WTC11 (cell line): ENCODE measurements at regions not wholly inside any gene's neighbourhood (a gene's known extent, or its start where the extent isn't known, plus 50 kb on each side); places are given as distances from the start of the nearest gene placed in this dataset.

Experiments
- ATAC-seq: fragments of 200-7000 bp; cut with Tn5 transposase; 2 replicates; pipeline ENCODE4 v1.10.0; 2021; ENCODE audit warnings: mild to moderate bottlenecking, moderate library complexity
- CTCF ChIA-PET: fragments of 300-600 bp; sonication (Branson Sonifier 250); formaldehyde crosslinking; loops from one replicate; lab custom pipeline; 2021; ENCODE audit warnings: antibody characterized with exemption; lab: Charles Lee
- POLR2A ChIA-PET: fragments of 350-600 bp; sonication (Branson Sonifier 250); formaldehyde crosslinking; loops from one replicate; lab custom pipeline; 2021; ENCODE audit warnings: antibody characterized with exemption; lab: Charles Lee
- DNase-seq: peaks from one replicate; pipeline ENCODE4 v3.0.0; 2021; ENCODE audit warnings: low spot score
- H3K27ac Mint-ChIP-seq: 2 replicates; pipeline ENCODE4 v1.8.0; 2021; ENCODE audit warnings: mixed read lengths
- H3K27me3 Mint-ChIP-seq: 2 replicates; pipeline ENCODE4 v1.8.0; 2021; ENCODE audit warnings: low read depth, mild to moderate bottlenecking, moderate library complexity, mixed read lengths
- H3K36me3 Mint-ChIP-seq: 2 replicates; pipeline ENCODE4 v1.8.0; 2021; ENCODE audit warnings: mixed read lengths
- H3K4me1 Mint-ChIP-seq: 2 replicates; pipeline ENCODE4 v1.8.0; 2022; ENCODE audit warnings: mixed read lengths
- H3K4me3 Mint-ChIP-seq: 2 replicates; pipeline ENCODE4 v1.8.0; 2021; ENCODE audit warnings: mild to moderate bottlenecking, moderate library complexity, mixed read lengths
- H3K9me3 Mint-ChIP-seq: 2 replicates; pipeline ENCODE4 v1.8.0; 2021; ENCODE audit warnings: mixed read lengths
- CREM ChIP-seq: sonication (generic); formaldehyde crosslinking; IDR thresholded peaks from 2 replicates; pipeline ENCODE4 v1.8.1; 2022; ENCODE audit warnings: mild to moderate bottlenecking, missing genetic modification reagents, moderate library complexity
- ELF4 ChIP-seq: sonication (generic); formaldehyde crosslinking; IDR thresholded peaks from 2 replicates; pipeline ENCODE4 v1.8.1; 2022; ENCODE audit warnings: low read depth, mild to moderate bottlenecking, moderate library complexity, missing genetic modification reagents
- EMX1 ChIP-seq: fragments of 250-450 bp; sonication (Bioruptor Pico); IDR thresholded peaks from 2 replicates; pipeline ENCODE4 v1.8.0; 2021; ENCODE audit warnings: mild to moderate bottlenecking
- FOXJ3 ChIP-seq: sonication (generic); formaldehyde crosslinking; IDR thresholded peaks from 2 replicates; pipeline ENCODE4 v1.9.0; 2021; ENCODE audit warnings: missing genetic modification reagents, mild to moderate bottlenecking, borderline replicate concordance
- FOXK1 ChIP-seq: sonication (generic); formaldehyde crosslinking; IDR thresholded peaks from 2 replicates; pipeline ENCODE4 v1.8.0; 2022; ENCODE audit warnings: mild to moderate bottlenecking, moderate library complexity, missing genetic modification reagents
- GTF2I ChIP-seq: fragments of 250-450 bp; sonication (Bioruptor Pico); conservative IDR thresholded peaks from 2 replicates; pipeline ENCODE4 v1.4.0; 2021; ENCODE audit warnings: mild to moderate bottlenecking
- IRF2 ChIP-seq: sonication (generic); formaldehyde crosslinking; IDR thresholded peaks from 2 replicates; pipeline ENCODE4 v1.8.0; 2022; ENCODE audit warnings: low read depth, missing genetic modification reagents, borderline replicate concordance
- NFATC4 ChIP-seq: fragments of 250-450 bp; sonication (Bioruptor Pico); IDR thresholded peaks from 2 replicates; pipeline ENCODE4 v1.9.0; 2021; ENCODE audit warnings: mild to moderate bottlenecking
- NR1H2 ChIP-seq: sonication (generic); formaldehyde crosslinking; IDR thresholded peaks from 2 replicates; pipeline ENCODE4 v1.9.0; 2021; ENCODE audit warnings: mild to moderate bottlenecking, moderate library complexity, missing genetic modification reagents
- OVOL2 ChIP-seq: fragments of 250-450 bp; sonication (Bioruptor Pico); IDR thresholded peaks from 2 replicates; pipeline ENCODE4 v1.9.0; 2021; ENCODE audit warnings: mild to moderate bottlenecking, borderline replicate concordance
- PRRX2 ChIP-seq: fragments of 250-450 bp; sonication (Bioruptor Pico); IDR thresholded peaks from 2 replicates; pipeline ENCODE4 v1.8.0; 2021; ENCODE audit warnings: mild to moderate bottlenecking
- TEAD4 ChIP-seq: sonication (generic); formaldehyde crosslinking; IDR thresholded peaks from 2 replicates; pipeline ENCODE4 v1.8.0; 2022; ENCODE audit warnings: mild to moderate bottlenecking, missing genetic modification reagents
- TP53 ChIP-seq: sonication (generic); formaldehyde crosslinking; IDR thresholded peaks from 2 replicates; pipeline ENCODE4 v1.8.1; 2023; ENCODE audit warnings: mild to moderate bottlenecking, missing genetic modification reagents
- ZNF138 ChIP-seq: sonication (generic); formaldehyde crosslinking; conservative IDR thresholded peaks from 2 replicates; pipeline ENCODE4 v1.8.1; 2022; ENCODE audit warnings: mild to moderate bottlenecking, moderate library complexity, missing genetic modification reagents
- ZNF317 ChIP-seq: sonication (generic); formaldehyde crosslinking; IDR thresholded peaks from 2 replicates; pipeline ENCODE4 v1.8.1; 2023; ENCODE audit warnings: low read depth, mild to moderate bottlenecking, moderate library complexity, missing genetic modification reagents, borderline replicate concordance
- ZNF396 ChIP-seq: fragments of 250-450 bp; sonication (Bioruptor Pico); IDR thresholded peaks from 2 replicates; pipeline ENCODE4 v1.8.0; 2021; ENCODE audit warnings: mild to moderate bottlenecking, moderate library complexity, borderline replicate concordance
- ZNF416 ChIP-seq: fragments of 250-450 bp; sonication (Bioruptor Pico); IDR thresholded peaks from 2 replicates; pipeline ENCODE4 v1.9.0; 2021; ENCODE audit warnings: mild to moderate bottlenecking, inconsistent platforms
- ZNF423 ChIP-seq: fragments of 250-450 bp; sonication (Bioruptor Pico); IDR thresholded peaks from 2 replicates; pipeline ENCODE4 v2.1.2; 2022; ENCODE audit warnings: mild to moderate bottlenecking, moderate library complexity
- ZNF671 ChIP-seq: fragments of 250-450 bp; sonication (Bioruptor Pico); IDR thresholded peaks from 2 replicates; pipeline ENCODE4 v1.8.0; 2021; ENCODE audit warnings: mild to moderate bottlenecking
- TF ChIP-seq, protein P1 (sequence below): sonication (generic); formaldehyde crosslinking; IDR thresholded peaks from 2 replicates; pipeline ENCODE4 v1.8.1; 2023; ENCODE audit warnings: mild to moderate bottlenecking, moderate library complexity, missing genetic modification reagents
- TF ChIP-seq, protein P2 (sequence below): sonication (generic); formaldehyde crosslinking; IDR thresholded peaks from 2 replicates; pipeline ENCODE4 v1.8.1; 2022; ENCODE audit warnings: mild to moderate bottlenecking, moderate library complexity, missing genetic modification reagents
- TF ChIP-seq, protein P3 (sequence below): sonication (generic); formaldehyde crosslinking; IDR thresholded peaks from 2 replicates; pipeline ENCODE4 v1.8.0; 2022; ENCODE audit warnings: missing genetic modification reagents
- TF ChIP-seq, protein P4 (sequence below): fragments of 250-450 bp; sonication (Bioruptor Pico); IDR thresholded peaks from 2 replicates; pipeline ENCODE4 v1.8.0; 2021; ENCODE audit warnings: mild to moderate bottlenecking
- TF ChIP-seq, protein P5 (sequence below): sonication (generic); formaldehyde crosslinking; IDR thresholded peaks from 2 replicates; pipeline ENCODE4 v1.8.1; 2023; ENCODE audit warnings: mild to moderate bottlenecking, missing genetic modification reagents
- TF ChIP-seq, protein P6 (sequence below): fragments of 250-450 bp; sonication (Bioruptor Pico); conservative IDR thresholded peaks from 2 replicates; pipeline ENCODE4 v1.9.0; 2021; ENCODE audit warnings: mild to moderate bottlenecking

DNA sequence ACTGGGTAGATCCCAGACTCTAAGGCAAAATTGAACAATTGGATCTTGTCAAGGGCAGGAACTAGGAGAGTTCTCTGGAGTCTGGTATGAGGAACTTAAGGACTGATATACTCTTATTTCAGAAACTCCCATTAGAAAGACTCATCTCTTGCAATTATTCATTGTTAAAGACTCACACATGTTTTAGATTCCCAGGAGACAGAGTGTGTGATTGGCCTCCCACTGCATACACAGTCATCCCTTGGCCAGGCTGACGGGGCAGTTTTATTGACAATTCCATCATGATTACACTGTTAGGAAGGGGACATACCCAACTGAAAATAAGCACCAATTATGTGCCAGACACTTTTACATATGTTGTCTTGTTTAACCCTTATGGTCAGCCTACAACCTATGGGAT lies 347.2 kb downstream of the DMAC1 start (continued):
- TF ChIP-seq, protein P1, sequence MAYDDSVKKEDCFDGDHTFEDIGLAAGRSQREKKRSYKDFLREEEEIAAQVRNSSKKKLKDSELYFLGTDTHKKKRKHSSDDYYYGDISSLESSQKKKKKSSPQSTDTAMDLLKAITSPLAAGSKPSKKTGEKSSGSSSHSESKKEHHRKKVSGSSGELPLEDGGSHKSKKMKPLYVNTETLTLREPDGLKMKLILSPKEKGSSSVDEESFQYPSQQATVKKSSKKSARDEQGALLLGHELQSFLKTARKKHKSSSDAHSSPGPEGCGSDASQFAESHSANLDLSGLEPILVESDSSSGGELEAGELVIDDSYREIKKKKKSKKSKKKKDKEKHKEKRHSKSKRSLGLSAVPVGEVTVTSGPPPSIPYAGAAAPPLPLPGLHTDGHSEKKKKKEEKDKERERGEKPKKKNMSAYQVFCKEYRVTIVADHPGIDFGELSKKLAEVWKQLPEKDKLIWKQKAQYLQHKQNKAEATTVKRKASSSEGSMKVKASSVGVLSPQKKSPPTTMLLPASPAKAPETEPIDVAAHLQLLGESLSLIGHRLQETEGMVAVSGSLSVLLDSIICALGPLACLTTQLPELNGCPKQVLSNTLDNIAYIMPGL (CRISPR knock-in tag), result no peak
- TF ChIP-seq CREM (CRISPR knock-in tag) (no peak), ZNF416 (CRISPR knock-in tag) (no peak), ZNF317 (CRISPR knock-in tag) (no peak), ZNF671 (CRISPR knock-in tag) (no peak)

DNA sequence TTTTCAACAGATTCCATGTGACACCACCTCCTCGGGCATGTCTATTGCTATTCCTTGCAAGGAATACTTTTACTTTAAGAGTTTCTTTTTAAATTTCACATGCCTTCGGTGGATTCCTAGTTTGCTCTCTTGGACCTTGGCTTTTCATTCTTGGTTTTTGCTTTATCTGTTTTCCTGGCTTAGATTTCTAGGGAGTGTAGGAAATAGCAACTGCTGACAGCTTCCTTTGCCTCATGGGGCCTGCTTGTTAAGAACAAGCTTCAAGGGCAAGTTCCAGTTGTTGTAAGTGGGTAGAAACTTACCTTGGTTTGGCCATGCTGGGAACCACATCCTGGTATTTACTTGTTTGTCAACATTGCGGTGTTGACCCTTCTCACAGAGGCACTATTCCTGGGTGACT lies 348.5 kb downstream of the DMAC1 start:
- ChIA-PET CTCF (no interaction called here), POLR2A (no interaction called here)
- no peak for DNase-seq
- no peak overlapping the region for H3K4me3 Mint-ChIP-seq
- H3K4me1 Mint-ChIP-seq, result no peaks in the 10 kb centered on the region
- no peaks in the 10 kb centered on the region; the same call in 1 of the 2 replicates for H3K27me3 Mint-ChIP-seq
- no peak for ATAC-seq
- TF ChIP-seq CREM (CRISPR knock-in tag) (no peak), GTF2I (CRISPR knock-in tag) (no peak), FOXK1 (CRISPR knock-in tag) (no peak), PRRX2 (CRISPR knock-in tag) (no peak), ZNF138 (CRISPR knock-in tag) (no peak), ZNF396 (CRISPR knock-in tag) (no peak), NFATC4 (CRISPR knock-in tag) (no peak), ZNF423 (CRISPR knock-in tag) (no peak), FOXJ3 (CRISPR knock-in tag) (no peak), ZNF416 (CRISPR knock-in tag) (no peak), EMX1 (no peak), OVOL2 (CRISPR knock-in tag) (no peak)
- TF ChIP-seq, protein P2, sequence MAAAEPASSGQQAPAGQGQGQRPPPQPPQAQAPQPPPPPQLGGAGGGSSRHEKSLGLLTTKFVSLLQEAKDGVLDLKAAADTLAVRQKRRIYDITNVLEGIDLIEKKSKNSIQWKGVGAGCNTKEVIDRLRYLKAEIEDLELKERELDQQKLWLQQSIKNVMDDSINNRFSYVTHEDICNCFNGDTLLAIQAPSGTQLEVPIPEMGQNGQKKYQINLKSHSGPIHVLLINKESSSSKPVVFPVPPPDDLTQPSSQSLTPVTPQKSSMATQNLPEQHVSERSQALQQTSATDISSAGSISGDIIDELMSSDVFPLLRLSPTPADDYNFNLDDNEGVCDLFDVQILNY, result no peak
- TF ChIP-seq, protein P3, sequence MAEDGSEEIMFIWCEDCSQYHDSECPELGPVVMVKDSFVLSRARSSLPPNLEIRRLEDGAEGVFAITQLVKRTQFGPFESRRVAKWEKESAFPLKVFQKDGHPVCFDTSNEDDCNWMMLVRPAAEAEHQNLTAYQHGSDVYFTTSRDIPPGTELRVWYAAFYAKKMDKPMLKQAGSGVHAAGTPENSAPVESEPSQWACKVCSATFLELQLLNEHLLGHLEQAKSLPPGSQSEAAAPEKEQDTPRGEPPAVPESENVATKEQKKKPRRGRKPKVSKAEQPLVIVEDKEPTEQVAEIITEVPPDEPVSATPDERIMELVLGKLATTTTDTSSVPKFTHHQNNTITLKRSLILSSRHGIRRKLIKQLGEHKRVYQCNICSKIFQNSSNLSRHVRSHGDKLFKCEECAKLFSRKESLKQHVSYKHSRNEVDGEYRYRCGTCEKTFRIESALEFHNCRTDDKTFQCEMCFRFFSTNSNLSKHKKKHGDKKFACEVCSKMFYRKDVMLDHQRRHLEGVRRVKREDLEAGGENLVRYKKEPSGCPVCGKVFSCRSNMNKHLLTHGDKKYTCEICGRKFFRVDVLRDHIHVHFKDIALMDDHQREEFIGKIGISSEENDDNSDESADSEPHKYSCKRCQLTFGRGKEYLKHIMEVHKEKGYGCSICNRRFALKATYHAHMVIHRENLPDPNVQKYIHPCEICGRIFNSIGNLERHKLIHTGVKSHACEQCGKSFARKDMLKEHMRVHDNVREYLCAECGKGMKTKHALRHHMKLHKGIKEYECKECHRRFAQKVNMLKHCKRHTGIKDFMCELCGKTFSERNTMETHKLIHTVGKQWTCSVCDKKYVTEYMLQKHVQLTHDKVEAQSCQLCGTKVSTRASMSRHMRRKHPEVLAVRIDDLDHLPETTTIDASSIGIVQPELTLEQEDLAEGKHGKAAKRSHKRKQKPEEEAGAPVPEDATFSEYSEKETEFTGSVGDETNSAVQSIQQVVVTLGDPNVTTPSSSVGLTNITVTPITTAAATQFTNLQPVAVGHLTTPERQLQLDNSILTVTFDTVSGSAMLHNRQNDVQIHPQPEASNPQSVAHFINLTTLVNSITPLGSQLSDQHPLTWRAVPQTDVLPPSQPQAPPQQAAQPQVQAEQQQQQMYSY, result no peak
- TF ChIP-seq, protein P4, sequence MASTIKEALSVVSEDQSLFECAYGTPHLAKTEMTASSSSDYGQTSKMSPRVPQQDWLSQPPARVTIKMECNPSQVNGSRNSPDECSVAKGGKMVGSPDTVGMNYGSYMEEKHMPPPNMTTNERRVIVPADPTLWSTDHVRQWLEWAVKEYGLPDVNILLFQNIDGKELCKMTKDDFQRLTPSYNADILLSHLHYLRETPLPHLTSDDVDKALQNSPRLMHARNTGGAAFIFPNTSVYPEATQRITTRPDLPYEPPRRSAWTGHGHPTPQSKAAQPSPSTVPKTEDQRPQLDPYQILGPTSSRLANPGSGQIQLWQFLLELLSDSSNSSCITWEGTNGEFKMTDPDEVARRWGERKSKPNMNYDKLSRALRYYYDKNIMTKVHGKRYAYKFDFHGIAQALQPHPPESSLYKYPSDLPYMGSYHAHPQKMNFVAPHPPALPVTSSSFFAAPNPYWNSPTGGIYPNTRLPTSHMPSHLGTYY (CRISPR knock-in tag), result no peak
- no peaks in the 10 kb centered on the region for H3K36me3 Mint-ChIP-seq
- H3K9me3 Mint-ChIP-seq, result peaks cover 3% of the 10 kb centered on the region
- H3K27ac Mint-ChIP-seq, result no peak overlapping the region

DNA sequence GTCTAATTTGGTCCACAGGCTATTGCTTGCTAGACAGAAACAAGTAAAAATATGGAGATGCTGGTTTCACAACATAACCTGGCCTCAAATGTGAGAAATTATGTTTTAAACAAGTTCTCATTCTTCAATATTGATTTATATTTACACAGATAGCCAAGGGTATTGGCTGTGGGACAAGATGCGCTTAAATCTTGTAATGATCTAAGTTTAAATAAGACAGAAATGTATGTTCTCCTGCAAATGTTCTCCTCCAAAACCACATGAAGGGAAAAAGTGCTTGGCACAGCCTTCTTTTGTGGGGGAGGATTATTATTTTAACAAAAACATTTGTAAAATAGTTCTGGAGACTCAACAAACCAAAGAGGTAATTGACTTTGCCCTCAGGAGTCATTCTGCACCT lies 356.0 kb downstream of the DMAC1 start:
- Mint-ChIP-seq H3K9me3 (peaks cover 26% of the 10 kb centered on the region), H3K4me3 (no peak overlapping the region), H3K27me3 (no peaks in the 10 kb centered on the region), H3K27ac (no peak overlapping the region), H3K4me1 (no peaks in the 10 kb centered on the region), H3K36me3 (no peaks in the 10 kb centered on the region)
- DNase-seq (no peak), ATAC-seq (no peak)
- CTCF ChIA-PET, result no interaction called here
- POLR2A ChIA-PET, result no interaction called here
- TF ChIP-seq ZNF416 (CRISPR knock-in tag), result no peak
- TF ChIP-seq TP53 (CRISPR knock-in tag), result no peak
- TF ChIP-seq, protein P5, sequence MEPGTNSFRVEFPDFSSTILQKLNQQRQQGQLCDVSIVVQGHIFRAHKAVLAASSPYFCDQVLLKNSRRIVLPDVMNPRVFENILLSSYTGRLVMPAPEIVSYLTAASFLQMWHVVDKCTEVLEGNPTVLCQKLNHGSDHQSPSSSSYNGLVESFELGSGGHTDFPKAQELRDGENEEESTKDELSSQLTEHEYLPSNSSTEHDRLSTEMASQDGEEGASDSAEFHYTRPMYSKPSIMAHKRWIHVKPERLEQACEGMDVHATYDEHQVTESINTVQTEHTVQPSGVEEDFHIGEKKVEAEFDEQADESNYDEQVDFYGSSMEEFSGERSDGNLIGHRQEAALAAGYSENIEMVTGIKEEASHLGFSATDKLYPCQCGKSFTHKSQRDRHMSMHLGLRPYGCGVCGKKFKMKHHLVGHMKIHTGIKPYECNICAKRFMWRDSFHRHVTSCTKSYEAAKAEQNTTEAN (CRISPR knock-in tag), result no peak
- no peak for TF ChIP-seq ELF4
- TF ChIP-seq IRF2 (CRISPR knock-in tag), result no peak
- no peak for TF ChIP-seq NR1H2 (CRISPR knock-in tag)
- no peak for TF ChIP-seq TEAD4 (CRISPR knock-in tag)
- TF ChIP-seq, protein P6, sequence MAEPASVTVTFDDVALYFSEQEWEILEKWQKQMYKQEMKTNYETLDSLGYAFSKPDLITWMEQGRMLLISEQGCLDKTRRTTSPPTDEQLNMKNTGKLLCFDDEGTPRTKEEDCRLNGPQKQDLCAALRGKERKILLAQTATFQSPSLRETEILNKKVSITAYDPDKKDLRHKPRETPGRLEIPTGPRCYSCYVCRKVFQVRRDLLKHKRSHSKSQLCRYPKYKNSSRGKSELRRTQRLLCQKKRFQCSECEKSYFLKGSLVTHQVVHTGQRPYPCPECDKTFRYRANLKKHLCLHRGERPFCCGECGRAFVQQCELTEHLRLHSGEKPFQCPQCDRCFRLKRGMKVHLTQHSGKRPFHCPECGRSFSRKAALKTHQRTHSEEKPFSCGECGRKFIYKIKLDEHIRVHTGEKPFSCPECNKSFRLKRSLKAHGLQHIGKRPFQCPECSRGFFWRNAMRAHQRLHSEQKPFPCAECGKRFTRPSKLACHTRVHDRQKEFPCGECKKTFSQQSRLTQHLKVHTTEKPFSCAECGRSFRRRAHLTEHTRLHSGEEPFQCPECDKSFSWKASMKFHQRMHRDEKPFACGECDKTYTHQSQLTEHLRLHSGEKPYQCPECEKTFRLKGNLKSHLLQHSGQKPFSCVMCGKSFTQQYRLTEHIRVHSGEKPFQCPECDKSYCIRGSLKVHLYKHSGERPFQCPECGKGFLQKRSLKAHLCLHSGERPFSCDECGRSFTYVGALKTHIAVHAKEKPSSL (CRISPR knock-in tag), result no peak
